Esophagus muscularis mucosa (tissue), 4 donors: ENCODE measurements at regions not wholly inside any gene's neighbourhood (a gene's known extent, or its start where the extent isn't known, plus 50 kb on each side); places are given as distances from the start of the nearest gene placed in this dataset.

Experiments used
- EP300 ChIP-seq: sonication (generic); formaldehyde crosslinking; IDR thresholded peaks from one replicate; pipeline ENCODE4 v1.6.1; 2017; ENCODE audit warnings: antibody characterized with exemption
- POLR2A ChIP-seq: fragments of 450-650 bp; IDR thresholded peaks from one replicate; pipeline ENCODE4 v1.6.1; 2017; ENCODE audit warnings: antibody characterized with exemption, moderate library complexity, mild to moderate bottlenecking, low read depth
- POLR2AphosphoS5 ChIP-seq, 2 donors: sonication (generic); formaldehyde crosslinking; IDR thresholded peaks; one replicate each; pipeline ENCODE4 v1.6.1; 2017; ENCODE audit warnings: antibody characterized with exemption in 2 of 2
- TF ChIP-seq, protein P1 (sequence below), 3 experiments: fragments of 200-600 bp in 2 of 3; fragments of 450-650 bp in 1 of 3; sonication (generic) in 2 of 3; IDR thresholded peaks; one replicate each; pipeline ENCODE4 v1.5.1; 2017 to 2019; ENCODE audit warnings: antibody characterized with exemption in 3 of 3, mild to moderate bottlenecking in 2 of 3, moderate library complexity in 1 of 3

DNA sequence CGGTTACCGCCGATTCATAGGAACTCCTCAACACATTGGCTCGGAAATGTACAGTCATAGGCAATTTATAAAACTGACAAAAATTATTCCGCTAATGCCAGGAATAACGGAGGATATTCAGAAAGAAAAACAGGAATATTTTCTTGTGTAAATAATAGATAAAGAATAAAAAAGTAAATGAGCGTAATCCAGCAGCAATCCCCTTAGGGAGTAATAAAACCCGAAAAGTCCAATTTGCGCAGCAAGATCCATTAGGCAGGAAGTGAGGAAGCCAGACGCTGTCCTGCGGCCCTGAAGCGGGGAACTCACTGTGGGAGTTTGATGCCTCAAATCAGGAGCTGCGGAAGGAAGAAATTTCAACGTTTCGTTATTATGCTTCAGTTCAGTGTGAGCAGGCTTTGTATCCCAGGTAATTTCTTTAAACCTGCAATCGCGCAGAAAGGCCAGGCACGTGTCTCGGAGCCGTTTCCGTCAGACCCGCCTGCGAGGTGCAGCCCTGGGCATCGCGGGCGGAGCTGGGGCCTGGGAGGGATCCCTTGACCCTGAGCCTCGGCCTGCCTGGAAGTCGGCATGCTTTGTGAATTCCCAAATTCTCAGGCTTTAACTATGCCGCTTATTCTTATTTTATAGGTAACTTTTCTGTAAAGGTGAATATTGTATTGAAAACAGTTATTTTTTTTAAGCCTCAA, 180.9 kb upstream of the ALKAL2 start:
- TF ChIP-seq, protein P1, sequence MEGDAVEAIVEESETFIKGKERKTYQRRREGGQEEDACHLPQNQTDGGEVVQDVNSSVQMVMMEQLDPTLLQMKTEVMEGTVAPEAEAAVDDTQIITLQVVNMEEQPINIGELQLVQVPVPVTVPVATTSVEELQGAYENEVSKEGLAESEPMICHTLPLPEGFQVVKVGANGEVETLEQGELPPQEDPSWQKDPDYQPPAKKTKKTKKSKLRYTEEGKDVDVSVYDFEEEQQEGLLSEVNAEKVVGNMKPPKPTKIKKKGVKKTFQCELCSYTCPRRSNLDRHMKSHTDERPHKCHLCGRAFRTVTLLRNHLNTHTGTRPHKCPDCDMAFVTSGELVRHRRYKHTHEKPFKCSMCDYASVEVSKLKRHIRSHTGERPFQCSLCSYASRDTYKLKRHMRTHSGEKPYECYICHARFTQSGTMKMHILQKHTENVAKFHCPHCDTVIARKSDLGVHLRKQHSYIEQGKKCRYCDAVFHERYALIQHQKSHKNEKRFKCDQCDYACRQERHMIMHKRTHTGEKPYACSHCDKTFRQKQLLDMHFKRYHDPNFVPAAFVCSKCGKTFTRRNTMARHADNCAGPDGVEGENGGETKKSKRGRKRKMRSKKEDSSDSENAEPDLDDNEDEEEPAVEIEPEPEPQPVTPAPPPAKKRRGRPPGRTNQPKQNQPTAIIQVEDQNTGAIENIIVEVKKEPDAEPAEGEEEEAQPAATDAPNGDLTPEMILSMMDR (IDR thresholded peaks at IDR 0.05): no peak
- TF ChIP-seq POLR2AphosphoS5 (IDR thresholded peaks at IDR 0.05): no peak
- no peak for TF ChIP-seq EP300
- no peak for TF ChIP-seq POLR2A
